ENCODE measurements at regions not wholly inside any gene's neighbourhood (a gene's known extent, or its start where the extent isn't known, plus 50 kb on each side); places are given as distances from the start of the nearest gene placed in this dataset.

- DNase-seq (ENCODE audit: low spot score in 2 of 2) = no peak
- intact Hi-C loops (cut with DNase I) = no loop called here
- H3K4me1 ChIP-seq = no peaks in the 10 kb centered on the region
- H3K4me3 ChIP-seq = no peak overlapping the region
- H3K36me3 ChIP-seq = no peaks in the 10 kb centered on the region
- no peaks in the 10 kb centered on the region for H3K9me3 ChIP-seq
- no peak overlapping the region for H3K27ac ChIP-seq
- no peaks in the 10 kb centered on the region for H3K27me3 ChIP-seq
- TF ChIP-seq, protein P1, sequence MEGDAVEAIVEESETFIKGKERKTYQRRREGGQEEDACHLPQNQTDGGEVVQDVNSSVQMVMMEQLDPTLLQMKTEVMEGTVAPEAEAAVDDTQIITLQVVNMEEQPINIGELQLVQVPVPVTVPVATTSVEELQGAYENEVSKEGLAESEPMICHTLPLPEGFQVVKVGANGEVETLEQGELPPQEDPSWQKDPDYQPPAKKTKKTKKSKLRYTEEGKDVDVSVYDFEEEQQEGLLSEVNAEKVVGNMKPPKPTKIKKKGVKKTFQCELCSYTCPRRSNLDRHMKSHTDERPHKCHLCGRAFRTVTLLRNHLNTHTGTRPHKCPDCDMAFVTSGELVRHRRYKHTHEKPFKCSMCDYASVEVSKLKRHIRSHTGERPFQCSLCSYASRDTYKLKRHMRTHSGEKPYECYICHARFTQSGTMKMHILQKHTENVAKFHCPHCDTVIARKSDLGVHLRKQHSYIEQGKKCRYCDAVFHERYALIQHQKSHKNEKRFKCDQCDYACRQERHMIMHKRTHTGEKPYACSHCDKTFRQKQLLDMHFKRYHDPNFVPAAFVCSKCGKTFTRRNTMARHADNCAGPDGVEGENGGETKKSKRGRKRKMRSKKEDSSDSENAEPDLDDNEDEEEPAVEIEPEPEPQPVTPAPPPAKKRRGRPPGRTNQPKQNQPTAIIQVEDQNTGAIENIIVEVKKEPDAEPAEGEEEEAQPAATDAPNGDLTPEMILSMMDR (IDR thresholded peaks at IDR 0.05) = no peak
Measured at GRCh38 chr9:120252248-120252647, 327.7 kb downstream of the CDK5RAP2 start.

DNA sequence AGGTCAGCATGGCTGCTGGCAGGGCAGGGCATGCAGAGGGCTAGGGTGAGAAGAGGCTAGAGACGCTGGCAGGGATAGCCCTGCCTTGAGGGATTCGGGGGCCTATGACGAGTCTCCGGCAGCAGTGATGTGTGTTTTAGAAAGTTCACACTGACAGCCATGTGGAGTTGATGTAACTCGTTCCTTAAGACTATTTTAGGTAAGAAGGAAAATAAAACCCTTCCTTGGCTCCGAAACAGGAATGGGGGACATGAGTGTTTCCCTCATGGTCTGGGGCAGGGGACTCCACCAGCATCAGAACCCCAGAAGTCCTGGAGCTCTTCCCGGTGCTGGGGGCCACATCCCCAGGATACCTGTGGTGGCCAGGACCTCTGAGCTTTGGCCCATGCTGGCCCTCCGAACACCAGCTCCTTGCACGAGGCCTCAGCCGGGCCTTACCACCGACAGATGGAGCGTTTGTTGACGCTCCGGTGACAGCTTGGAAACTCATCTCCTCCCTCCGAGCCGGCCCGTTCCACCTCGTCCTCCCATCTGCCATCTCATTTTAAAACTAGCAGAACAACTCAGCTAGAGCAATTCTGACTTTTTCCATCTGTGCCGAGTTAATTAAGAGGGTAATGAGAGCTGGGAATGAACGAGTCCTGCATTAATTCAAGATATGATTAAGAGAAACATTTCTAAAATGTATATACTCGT lies 337.7 kb downstream of the CDK5RAP2 start:
- TF ChIP-seq, protein P1 (IDR thresholded peaks at IDR 0.05) = no peak
- no peaks in the 10 kb centered on the region for H3K36me3 ChIP-seq
- no peak for DNase-seq (ENCODE audit: low spot score in 2 of 2)
- intact Hi-C loops (cut with DNase I) = no loop called here
- H3K4me3 ChIP-seq = no peak overlapping the region
- no peaks in the 10 kb centered on the region for H3K27me3 ChIP-seq
- H3K4me1 ChIP-seq = no peaks in the 10 kb centered on the region
- H3K27ac ChIP-seq = no peak overlapping the region
- no peaks in the 10 kb centered on the region for H3K9me3 ChIP-seq

- Histone ChIP-seq H3K4me1 (no peaks in the 10 kb centered on the region), H3K27ac (no peak overlapping the region), H3K36me3 (no peaks in the 10 kb centered on the region), H3K9me3 (no peaks in the 10 kb centered on the region), H3K4me3 (no peak overlapping the region), H3K27me3 (no peaks in the 10 kb centered on the region)
- intact Hi-C loops (cut with DNase I) = no loop called here
- TF ChIP-seq, protein P1 (IDR thresholded peaks at IDR 0.05) = no peak
- no peak for DNase-seq (ENCODE audit: low spot score in 2 of 2)
Measured at GRCh38 chr9:120236596-120236995, 343.4 kb downstream of the CDK5RAP2 start.

GRCh38 chr9:120235081-120235480 lies 344.9 kb downstream of the CDK5RAP2 start:
- Histone ChIP-seq H3K27me3 (no peaks in the 10 kb centered on the region), H3K4me3 (no peak overlapping the region), H3K27ac (no peak overlapping the region), H3K4me1 (no peaks in the 10 kb centered on the region), H3K36me3 (no peaks in the 10 kb centered on the region), H3K9me3 (no peaks in the 10 kb centered on the region)
- no peak for DNase-seq (ENCODE audit: low spot score in 2 of 2)
- intact Hi-C loops (cut with DNase I) = no loop called here
- TF ChIP-seq, protein P1 (IDR thresholded peaks at IDR 0.05) = no peak

- DNase-seq (ENCODE audit: low spot score in 2 of 2) = no peak
- H3K27ac ChIP-seq = no peak overlapping the region
- H3K36me3 ChIP-seq = no peaks in the 10 kb centered on the region
- intact Hi-C loops (cut with DNase I) = no loop called here
- no peaks in the 10 kb centered on the region for H3K9me3 ChIP-seq
- no peaks in the 10 kb centered on the region for H3K4me1 ChIP-seq
- H3K27me3 ChIP-seq = no peaks in the 10 kb centered on the region
- H3K4me3 ChIP-seq = no peak overlapping the region
- TF ChIP-seq, protein P1 (IDR thresholded peaks at IDR 0.05) = no peak
Measured at GRCh38 chr9:120230227-120230626, 349.7 kb downstream of the CDK5RAP2 start.

GRCh38 chr9:120221844-120222243 lies 358.1 kb downstream of the CDK5RAP2 start:
- Histone ChIP-seq H3K27me3 (no peaks in the 10 kb centered on the region), H3K4me3 (no peak overlapping the region), H3K9me3 (no peaks in the 10 kb centered on the region), H3K4me1 (no peaks in the 10 kb centered on the region), H3K27ac (no peak overlapping the region), H3K36me3 (no peaks in the 10 kb centered on the region)
- intact Hi-C loops (cut with DNase I) = no loop called here
- TF ChIP-seq, protein P1 (IDR thresholded peaks at IDR 0.05) = no peak
- no peak for DNase-seq (ENCODE audit: low spot score in 2 of 2)

Data from ascending aorta (tissue), 2 donors.